ENCODE measurements at regions not wholly inside any gene's neighbourhood (a gene's known extent, or its start where the extent isn't known, plus 50 kb on each side); places are given as distances from the start of the nearest gene placed in this dataset.

DNA sequence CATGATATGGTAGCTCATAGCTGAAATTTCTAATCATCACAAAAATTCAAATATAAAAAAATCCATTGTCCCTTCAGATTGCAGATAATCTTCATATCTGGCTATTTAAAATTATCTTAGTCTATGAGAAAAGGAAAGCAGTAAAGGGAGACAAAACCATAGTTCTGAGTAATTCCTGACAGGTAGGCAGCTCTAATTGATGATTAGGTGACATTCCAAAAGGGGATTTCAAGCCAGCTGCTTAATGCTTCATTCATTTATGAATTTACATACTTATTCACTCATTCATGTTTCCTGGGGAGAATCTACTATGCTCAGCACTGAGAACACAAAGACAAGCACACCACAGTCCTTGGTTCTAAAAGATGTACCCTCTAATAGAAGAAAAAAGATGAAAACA is 437.1 kb downstream of the COL12A1 start:
- TF ChIP-seq NONO (IDR thresholded peaks at IDR 0.05) (no peak), NONO (CRISPR knock-in tag; conservative IDR thresholded peaks at IDR 0.05) (no peak), KDM1A (CRISPR knock-in tag; IDR thresholded peaks at IDR 0.05) (no peak), EP300 (IDR thresholded peaks at IDR 0.05; ENCODE audit: low read depth in 2 of 2, low read length in 2 of 2) (no peak), EP300 (CRISPR knock-in tag; IDR thresholded peaks at IDR 0.05; ENCODE audit: borderline replicate concordance) (no peak), ARNT (IDR thresholded peaks at IDR 0.05) (no peak), CBFB (CRISPR knock-in tag; IDR thresholded peaks at IDR 0.05) (no peak), ZNF792 (CRISPR knock-in tag; IDR thresholded peaks at IDR 0.05) (no peak), PHB2 (IDR thresholded peaks at IDR 0.05; ENCODE audit: partially characterized antibody) (no peak), ZBTB20 (CRISPR knock-in tag; IDR thresholded peaks at IDR 0.05; ENCODE audit: borderline replicate concordance, low read depth) (no peak), SMAD3 (CRISPR knock-in tag; IDR thresholded peaks at IDR 0.05) (no peak), ZHX1 (CRISPR knock-in tag; IDR thresholded peaks at IDR 0.05; ENCODE audit: low read depth) (no peak), POLR2A (IDR thresholded peaks at IDR 0.05; ENCODE audit: insufficient read depth in 1 of 2, low read depth in 2 of 2, low read length in 2 of 2) (no peak), RAD21 (CRISPR knock-in tag; IDR thresholded peaks at IDR 0.05) (no peak)
- TF ChIP-seq, protein P1, sequence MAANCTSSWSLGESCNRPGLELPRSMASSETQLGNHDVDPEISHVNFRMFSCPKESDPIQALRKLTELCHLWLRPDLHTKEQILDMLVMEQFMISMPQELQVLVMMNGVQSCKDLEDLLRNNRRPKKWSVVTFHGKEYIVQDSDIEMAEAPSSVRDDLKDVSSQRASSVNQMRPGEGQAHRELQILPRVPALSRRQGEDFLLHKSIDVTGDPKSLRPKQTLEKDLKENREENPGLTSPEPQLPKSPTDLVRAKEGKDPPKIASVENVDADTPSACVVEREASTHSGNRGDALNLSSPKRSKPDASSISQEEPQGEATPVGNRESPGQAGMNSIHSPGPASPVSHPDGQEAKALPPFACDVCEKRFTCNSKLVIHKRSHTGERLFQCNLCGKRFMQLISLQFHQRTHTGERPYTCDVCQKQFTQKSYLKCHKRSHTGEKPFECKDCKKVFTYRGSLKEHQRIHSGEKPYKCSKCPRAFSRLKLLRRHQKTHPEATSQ (CRISPR knock-in tag; IDR thresholded peaks at IDR 0.05; ENCODE audit: borderline replicate concordance) = no peak

Measured in HepG2 (cell line).